Muscle of arm (tissue), 1 donor: ENCODE measurements at regions not wholly inside any gene's neighbourhood (a gene's known extent, or its start where the extent isn't known, plus 50 kb on each side); places are given as distances from the start of the nearest gene placed in this dataset.

Source experiments
- DNase-seq: peaks from one replicate; pipeline ENCODE4 v3.0.0-alpha.2; 2013

DNA sequence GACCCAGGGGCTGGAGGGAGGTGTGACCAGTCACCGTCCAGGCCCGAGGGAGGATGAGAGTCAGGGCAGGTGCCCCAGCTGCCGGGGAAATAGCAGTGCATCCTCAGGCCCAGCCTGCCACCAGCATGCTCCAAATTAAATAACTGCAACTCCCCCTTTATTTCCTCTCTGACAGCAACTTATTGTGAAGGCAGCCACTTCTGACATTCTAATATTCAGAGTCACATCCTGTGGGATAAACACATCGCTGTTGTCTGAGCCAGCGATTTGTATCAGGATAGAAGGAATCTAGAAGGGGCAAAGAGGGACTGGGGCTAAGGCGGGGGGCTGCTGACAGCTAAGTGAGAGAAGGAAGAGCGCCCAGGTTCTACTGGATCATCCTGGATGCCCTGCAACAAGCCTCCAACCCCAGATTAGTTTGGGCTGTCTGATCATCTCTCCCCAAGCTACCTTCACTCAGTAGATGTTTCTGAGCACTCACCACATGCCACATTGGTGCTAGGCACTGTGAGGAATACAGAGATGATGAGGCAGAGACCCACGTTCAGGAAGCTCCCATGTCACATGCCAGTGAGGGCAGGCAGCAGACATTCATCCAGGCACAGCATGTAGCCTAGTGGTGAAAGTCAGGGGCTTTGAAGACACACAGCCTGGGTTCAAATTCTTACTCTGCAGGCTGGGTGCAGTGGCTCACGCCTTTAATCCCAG, 214.1 kb downstream of the BUD13 start:
- no peak for DNase-seq

DNA sequence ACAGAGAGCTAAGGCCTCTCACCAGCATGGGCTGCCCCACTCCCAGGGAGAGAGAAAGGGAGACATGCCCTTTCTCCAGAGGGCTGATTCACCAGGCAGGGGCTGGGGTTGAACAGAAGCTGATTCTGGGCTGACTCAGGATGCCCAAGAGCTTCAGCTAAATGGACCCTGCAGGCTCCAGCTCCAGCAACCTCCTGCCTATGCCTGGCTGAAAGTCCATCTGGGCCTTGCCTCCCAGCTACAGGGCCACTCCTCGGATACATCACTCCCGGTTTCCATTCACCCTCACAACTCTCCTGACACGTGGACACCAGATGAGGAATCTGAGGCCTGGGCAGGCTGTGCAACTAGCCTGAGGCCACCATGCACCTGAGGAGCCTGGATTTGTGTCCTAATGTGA, 215.5 kb downstream of the BUD13 start:
- no peak for DNase-seq

DNA sequence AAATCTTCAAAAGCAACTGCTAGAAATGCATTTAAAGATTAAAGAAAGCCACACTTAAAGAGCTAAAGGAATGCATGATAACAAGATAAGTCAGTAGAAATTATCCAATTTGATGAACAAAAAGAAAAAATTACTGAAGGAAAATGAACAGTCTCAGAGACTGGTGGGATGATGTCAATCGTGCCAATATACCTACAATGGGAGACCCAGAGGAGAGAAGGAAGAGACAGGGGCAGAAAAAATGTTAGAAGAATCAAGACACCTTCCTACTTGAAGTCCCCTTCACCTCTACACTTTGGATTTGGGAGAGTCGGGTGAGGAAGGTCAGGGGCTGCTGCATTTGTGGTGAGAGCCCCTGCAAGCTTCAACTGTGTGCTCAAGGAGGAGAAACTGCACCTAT, 216.3 kb downstream of the BUD13 start:
- no peak for DNase-seq

DNA sequence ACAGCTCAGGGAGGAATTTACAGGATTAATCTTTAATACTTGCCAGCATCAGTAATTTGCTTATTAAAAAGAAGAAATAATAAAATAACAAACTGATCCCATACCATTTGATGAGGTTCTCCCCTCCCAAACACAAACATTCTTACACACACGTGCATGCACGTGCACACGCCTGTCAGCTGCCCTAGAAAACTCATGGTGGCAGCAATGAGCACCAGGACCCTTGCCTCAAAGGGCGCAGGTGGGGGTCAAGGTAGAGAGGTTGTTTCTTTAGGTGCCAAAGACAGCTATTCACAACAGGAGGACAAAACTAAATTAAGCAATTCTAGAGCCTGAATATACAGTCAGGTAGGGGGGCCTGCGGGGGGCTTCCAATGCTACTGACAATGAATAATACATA, 219.3 kb downstream of the BUD13 start:
- no peak for DNase-seq

DNA sequence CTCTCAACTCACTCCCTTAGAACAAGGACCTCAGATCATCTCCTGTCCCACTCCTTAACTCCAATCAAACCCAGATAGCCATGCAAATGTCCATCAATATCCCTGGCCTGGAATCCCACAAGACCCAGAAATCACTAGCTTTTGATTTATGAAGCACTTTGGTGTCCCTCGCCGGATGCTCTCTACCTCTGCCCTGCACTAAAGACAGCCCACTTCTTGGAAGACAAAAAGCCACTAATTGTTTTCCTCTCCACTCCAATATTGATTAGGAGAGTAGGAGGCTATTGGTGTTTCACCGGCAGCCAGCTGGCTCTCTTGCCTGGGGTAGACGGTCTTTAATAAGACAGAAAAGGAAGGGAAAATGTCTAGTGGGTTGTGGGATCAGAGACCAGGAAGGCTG, 221.2 kb downstream of the BUD13 start:
- no peak for DNase-seq

DNA sequence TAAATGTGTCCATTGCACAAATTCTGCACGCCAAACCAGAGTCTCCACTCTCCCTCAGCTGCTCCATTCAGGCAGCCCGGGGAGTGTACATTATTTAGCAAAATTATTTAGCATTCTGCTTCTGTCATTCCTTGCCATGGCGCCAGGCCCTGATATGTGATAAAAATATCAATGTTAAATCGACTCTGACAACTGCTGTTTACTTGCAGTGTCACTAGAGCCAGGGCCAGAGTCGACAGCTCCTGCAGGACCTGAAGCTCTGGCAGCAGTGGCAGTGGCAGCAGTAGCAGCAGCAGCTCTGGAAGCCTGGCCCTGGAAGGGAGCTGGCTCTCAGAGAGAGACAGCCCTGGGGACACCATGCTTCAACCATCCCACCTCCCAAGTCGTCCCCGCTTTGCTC, 224.5 kb downstream of the BUD13 start:
- DNase-seq: no peak

DNA sequence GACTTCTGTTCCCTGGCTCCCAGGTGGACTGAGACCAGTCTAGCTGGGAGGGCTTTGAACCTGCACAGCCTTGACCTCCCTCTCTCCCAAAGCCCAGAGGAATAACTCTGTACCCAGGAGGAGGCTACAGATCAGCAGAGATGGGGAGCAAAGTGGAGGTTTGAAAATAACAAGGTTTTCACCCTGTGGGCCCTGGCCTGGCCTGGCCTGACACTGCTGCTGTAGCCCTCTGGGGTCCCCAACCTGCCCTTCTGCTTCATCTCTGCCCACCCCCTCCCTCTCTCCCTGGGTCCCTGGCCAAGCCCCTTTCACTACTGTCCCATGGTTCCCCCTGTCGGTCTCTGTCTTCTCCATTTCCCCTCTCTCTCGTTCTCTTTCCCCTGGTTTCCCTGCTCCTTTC, 225.2 kb downstream of the BUD13 start:
- no peak for DNase-seq

DNA sequence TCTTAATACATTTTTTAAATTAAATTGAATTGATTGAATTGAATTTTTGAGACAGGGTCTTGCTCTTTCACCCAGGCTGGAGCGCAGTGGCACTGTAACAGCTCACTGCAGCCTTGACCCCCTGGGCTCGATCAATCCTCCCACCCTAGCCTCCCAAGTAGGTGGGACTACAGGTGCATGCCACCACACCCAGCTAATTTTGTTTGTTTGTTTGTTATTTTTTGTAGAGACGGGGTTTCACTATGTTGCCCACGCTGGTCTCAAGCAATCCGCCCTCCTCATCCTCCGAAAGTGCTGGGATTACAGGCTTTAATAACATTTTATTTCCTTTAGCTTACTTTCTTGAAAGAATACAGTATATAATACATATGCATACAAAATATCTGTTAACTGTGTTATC, 226.9 kb downstream of the BUD13 start:
- no peak for DNase-seq

DNA sequence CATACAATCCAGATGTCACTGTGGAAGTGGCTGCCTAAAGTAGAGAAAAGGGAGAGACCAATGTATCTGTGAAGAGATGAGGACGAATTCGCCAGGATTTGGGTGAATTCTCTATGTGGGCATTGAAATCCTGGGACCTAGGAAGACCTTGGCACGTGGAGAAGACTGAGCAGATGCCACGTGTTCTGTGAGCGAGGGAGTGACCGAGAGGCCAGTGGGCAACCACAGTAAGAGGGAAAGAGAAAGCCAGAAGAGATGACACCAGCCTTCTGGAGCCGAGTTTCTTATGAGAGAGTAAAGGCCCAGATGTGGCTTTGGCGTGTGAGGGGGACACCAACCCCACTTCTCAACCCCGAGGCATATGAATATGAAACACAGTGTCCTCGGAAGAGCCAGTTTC, 228.1 kb downstream of the BUD13 start:
- DNase-seq: no peak

DNA sequence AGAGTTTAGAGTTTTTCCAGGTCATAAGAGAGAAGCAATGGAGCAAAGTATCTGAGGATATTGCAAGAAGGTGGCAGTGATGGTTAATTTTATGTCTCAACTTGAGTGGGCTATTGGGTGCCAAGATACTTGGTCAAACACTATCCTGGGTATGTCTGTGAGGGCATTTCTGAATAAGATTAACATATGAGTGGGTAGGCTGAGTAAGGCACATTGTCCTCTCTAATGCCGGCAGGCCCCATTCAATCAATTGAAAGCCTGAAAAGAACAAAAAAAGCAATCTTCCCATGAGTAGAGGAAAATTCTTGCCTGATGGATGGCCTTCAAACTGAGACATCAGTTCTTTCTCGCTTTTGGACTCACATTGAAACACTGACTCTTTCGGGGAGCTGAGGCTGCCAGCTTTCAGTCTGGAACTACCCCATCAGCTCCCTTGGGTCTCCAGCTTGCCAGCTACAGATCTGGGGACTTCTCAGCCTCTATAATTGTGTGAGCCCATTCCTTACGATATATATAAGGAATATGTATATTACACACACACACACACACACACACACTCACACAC, 228.8 kb downstream of the BUD13 start:
- DNase-seq: no peak

DNA sequence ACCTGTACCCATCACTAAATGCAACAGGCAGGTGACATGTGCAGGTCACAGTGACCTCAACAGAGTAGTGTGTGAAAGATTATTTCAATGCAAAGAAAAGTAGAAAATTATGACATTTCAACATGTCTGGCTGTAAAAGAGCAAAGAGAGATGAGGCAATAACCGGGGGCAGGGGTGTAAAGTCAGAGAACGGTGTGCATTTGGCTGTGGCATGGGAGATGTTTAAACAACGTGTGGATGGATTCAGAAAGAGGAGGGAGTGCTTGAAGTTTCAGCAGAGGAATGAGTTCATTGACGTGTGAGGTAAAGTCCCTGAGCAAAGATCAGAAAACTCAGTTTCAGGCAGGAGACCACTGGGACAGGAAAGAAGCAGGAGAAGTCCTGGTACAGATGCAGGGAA, 229.7 kb downstream of the BUD13 start:
- DNase-seq: no peak

DNA sequence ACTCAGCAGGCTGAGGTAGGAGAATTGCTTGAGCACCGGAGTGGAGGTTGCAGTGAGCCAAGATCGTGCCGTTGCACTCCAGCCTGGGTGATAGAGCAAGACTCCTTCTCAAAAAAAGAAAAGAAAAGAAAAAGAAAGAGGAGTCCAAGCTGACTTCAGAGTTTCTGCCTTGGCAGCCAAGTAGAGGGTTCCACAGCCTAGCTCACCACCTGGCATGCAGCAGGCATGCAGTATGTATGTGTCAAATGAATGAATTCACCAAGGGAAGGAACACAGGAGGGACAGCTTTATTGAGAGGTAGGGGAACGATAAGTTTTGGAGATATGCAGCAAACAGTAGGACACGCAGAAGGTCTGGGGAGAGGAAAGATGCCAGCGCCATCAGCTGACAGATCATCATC, 230.4 kb downstream of the BUD13 start:
- no peak for DNase-seq

DNA sequence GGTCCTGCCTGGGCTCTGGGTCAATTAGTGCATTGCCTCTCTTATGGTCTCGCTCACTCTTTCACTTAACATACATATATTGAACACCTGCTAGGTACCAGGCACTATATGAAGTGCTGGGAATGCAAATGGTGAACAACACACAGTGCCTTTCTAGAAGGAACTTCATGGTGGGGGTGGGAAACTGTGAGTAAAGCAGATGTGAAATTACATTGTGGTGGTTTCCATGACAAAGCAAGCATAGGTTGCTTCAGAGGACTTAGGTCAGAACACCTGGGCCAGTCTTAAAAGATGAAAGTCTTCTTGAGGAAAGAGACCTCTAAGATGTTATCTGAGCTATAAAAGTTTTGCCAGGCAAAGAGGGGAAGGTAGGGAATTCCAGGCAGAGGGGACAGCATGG, 231.3 kb downstream of the BUD13 start:
- DNase-seq: no peak

DNA sequence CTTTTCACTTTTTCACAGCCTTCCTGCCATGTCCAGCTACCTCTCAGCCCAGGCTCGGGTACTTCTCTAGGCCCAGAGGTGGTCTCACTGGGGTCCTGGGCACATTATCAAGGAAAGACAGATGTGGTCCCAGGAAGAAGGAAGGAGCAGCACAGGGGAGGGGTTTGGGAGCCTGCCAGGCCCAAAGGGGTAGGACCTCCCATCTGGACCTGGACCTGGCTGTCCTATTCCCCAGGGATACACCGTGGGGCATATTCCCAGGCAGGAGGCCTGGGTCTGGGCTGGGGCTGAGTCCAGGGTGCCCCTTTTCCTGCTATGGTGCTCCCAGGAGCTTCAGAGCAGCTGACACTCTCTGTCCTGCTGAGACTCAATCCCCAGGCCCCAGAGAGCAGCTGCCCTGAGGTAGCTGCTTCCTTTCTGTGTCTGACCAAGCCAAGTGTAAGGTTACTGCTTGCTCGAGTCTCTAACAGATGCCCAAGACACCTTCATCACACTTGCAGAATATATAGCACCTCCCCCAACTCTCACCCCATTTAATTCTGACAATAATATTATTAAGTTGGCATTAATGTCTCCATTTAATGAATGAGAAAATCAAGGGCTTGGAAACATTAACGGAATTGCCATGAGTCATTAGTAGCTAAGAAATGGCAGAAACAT, 232.0 kb downstream of the BUD13 start:
- no peak for DNase-seq

DNA sequence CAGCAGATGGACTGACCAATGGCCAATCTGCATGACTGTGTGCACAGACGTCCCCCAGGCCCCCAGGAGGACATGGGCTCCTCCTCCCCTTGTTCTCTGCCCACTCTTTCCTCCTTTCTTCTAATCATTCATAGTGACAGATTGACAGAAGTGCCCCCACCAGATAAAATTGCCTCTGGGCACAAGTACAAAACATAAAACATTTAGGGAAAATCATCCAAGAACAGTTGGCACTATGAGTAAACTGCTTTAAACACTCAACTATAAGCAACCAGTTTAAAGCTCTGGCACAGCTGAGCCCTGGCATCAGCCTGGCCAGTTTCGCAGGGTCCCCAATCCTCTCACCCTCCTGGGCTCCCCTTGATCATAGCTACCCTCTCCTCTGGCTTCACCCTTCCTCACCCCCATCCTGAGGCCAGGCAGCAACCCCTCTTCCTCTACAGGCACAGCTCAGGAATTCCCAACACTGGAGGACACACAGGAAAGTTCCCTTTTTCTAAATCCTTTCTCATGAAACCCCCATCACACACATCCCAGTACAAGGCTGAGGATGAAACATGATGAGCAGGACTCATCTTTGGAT, 232.9 kb downstream of the BUD13 start:
- no peak for DNase-seq

DNA sequence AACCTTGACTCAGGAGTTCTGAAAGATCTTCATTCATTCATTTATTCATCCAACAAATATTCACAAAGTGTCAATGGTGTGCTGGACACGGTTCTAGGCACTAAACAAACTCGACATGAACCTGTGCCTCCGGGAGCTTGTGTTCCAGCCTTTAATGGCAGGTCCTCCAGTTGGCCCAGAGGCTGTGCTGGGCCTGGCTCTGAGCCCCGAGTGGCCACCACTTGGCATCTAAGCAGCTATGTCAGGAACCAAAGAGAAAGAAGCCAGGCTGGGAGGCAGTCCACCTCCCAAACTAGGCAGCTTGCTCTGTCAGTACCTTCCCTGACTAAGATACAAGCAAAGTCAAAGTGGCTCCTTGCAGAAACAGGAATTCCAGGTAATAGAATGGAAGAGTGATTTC, 233.6 kb downstream of the BUD13 start:
- DNase-seq: no peak

DNA sequence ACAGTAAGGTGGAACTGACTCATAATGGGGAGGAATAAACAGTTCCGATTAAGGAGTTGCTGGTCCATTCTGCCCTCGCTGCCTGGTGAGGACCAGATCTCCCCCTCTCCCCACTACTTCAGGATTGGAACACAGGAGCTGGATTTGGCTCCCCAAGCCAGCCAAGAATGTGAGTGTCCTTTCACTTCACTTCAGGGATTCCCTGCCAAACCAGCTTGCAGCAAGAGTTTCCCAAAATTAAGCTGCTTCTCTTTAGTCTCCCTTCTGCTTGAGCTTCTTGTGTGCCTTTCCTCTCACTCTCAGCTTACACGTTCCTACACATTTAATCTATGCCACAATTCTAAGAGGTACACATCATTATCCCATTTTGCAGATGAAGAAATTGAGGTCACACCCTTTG, 234.1 kb downstream of the BUD13 start:
- DNase-seq: no peak

DNA sequence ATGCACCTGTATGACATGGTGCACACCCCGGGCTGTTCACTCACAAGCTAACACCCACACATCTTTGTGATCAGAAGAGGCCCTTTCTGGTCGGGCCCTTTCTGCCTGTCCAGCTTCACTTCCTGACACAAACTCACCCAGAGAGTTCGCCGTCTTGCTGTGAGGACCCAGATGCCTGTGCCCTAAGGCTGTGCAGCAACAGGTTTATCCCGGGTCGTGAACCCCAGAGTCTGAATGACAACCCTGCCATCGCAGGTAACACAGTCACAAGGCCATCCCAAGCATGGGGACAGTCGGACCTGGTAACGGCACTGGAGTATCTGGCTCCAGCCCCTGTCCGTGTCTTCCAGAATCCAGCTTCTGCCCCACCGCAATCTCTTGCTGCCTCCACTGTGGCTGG, 235.1 kb downstream of the BUD13 start:
- no peak for DNase-seq

DNA sequence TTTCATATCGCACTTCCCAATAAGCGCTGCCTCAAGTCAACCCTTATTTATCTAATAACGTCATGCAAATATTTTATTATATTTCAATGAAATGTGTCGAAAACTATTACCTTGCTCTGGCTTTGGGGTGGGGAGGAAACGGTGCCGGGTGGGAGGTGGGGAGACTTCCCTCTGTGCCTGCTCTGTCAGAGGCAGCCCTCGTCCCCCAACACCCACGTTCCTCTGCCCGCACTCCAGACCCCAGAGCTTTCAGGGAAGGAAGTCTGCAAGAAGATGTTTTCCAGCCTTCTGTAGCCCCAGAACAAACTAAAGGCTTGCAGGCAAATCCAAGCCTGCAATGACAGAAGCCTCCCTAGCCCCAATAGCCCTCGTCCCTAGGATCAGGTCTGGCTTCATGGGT, 235.7 kb downstream of the BUD13 start:
- no peak for DNase-seq

DNA sequence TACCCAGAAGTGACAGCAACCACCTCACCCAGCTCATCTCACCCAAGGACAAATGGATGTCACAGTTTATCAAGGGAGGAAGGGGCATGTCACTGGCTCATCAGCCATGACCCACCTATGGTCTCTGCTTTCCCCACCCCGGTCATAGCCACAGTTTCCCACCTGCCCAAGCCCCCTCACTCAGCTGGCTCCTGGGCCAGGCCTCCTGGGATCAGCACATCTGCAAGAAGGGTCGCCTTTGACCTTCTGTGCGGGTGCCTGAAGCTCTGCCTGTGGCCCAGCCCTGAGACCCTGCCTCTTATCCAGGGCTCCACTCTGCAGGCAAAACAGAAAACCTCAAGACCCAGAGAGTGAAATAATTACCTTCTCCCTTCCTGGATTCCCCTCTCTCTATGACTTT, 236.4 kb downstream of the BUD13 start:
- DNase-seq: no peak

DNA sequence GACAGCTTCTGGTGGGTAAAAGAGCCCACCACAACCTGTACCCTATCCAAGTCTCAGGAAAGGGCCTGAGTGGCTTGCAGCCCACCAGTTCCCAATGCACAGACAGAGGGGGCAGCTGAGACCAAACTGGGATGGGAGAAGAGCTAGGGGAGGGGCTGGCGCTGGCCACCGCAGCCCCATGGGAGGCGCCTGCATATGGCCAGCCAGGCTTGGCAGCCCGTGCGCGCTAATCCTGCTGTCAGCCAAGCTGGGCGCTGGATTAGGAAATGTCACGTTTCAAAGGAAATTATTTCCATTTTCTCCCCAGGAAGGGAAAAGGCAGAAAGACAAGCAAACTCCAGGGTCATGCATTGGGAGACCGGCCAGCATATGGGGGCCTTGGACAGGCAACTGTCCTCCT, 236.8 kb downstream of the BUD13 start:
- no peak for DNase-seq

DNA sequence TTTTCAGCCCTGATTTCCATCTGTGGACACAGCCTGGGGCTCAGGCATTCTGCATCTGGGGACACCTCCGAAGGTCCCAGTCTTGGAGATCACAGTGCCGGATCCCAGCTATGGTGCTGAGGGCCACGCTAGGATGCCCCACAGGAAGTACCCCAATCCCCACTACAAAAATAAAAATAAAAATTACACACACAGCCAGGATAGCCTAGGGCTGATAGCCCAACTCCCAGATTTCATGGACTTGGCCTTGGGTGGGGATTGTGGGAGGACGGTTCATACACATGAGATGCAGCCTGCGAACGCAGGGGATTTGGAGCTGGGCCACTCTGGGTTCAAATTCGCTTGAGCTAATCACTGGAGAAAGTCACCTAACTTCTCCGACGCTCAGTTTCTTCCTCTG, 237.7 kb downstream of the BUD13 start:
- no peak for DNase-seq

DNA sequence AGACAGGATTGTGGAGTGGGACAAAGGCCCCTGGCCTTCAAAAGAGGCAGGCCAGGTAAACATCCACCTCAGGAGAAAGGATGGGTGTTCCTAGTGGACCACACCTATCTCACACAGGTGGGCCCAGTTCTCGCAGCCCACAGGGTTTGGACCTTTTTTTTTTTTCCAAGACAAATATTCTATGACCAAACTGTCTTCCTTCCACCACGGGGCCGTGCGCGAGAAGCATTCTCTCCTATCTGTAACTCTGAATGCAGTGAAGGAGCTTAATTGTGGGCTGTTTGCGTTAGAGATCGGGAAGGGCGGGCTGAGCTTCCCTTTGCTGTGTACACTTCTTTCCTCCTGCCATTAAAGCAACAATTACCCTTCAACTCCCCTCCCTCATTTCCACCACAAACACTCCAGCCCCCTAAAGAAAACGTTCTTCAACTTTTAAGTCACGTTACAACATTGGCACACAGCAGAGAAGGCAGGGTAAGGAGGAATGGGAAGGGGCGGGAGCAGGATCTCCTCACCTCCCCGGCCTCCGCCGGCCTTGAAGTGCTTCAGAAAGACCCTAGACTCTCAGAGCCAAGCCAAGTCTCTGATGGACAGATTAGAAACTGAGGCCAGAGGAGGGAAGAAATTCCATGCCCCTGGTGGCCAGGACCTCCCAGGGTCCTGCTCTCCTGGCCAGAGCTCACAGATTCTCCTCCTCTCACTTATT, 238.4 kb downstream of the BUD13 start:
- DNase-seq: no peak
